Transverse colon (tissue), 4 donors: ENCODE measurements at regions not wholly inside any gene's neighbourhood (a gene's known extent, or its start where the extent isn't known, plus 50 kb on each side); places are given as distances from the start of the nearest gene placed in this dataset.

Source experiments
- DNase-seq: peaks from one replicate; pipeline ENCODE4 v3.0.0-alpha.2; 2019
- H3K27ac ChIP-seq, 4 donors: fragments of 200-600 bp; sonication (generic); 2 replicates each; pipeline ENCODE4 v1.5.1; 2016 to 2018; ENCODE audit warnings: inconsistent platforms in 4 of 4
- H3K27me3 ChIP-seq: fragments of 200-600 bp; sonication (generic); 2 replicates; pipeline ENCODE4 v1.5.1; 2017; ENCODE audit warnings: inconsistent platforms
- H3K36me3 ChIP-seq, 4 donors: fragments of 200-600 bp; sonication (generic); 2 replicates each; pipeline ENCODE4 v1.5.1; 2017 to 2019; ENCODE audit warnings: inconsistent platforms in 4 of 4
- H3K4me1 ChIP-seq, 4 donors: fragments of 200-600 bp; sonication (generic); 2 replicates each; pipeline ENCODE4 v1.5.1; 2017 to 2020; ENCODE audit warnings: inconsistent platforms in 4 of 4
- H3K4me3 ChIP-seq, 4 donors: fragments of 200-600 bp; sonication (generic); 1 replicate in 1 of 4; 2 replicates in 3 of 4; pipeline versions ENCODE4 v1.5.1 to v1.6.1; 2017 to 2019; ENCODE audit warnings: inconsistent platforms in 4 of 4
- H3K9me3 ChIP-seq, 2 donors: fragments of 200-600 bp; sonication (generic); 2 replicates each; pipeline ENCODE4 v1.5.1; 2017 to 2019; ENCODE audit warnings: inconsistent platforms in 2 of 2
- CTCF ChIP-seq, 5 experiments: fragments of 200-600 bp in 3 of 5; fragments of 450-650 bp in 2 of 5; sonication (generic) in 3 of 5; IDR thresholded peaks; 1 replicate in 2 of 5; 2 replicates in 3 of 5; pipeline ENCODE4 v1.5.1; 2016 to 2017; ENCODE audit warnings: antibody characterized with exemption in 5 of 5, inconsistent platforms in 3 of 5, mild to moderate bottlenecking in 2 of 5, moderate library complexity in 1 of 5
- EP300 ChIP-seq: sonication (generic); formaldehyde crosslinking; IDR thresholded peaks from one replicate; pipeline ENCODE4 v1.6.1; 2017; ENCODE audit warnings: antibody characterized with exemption, low read depth
- POLR2A ChIP-seq: fragments of 450-650 bp; IDR thresholded peaks from one replicate; pipeline ENCODE4 v1.6.1; 2016; ENCODE audit warnings: antibody characterized with exemption, mild to moderate bottlenecking, moderate library complexity
- POLR2AphosphoS5 ChIP-seq, 3 donors: sonication (generic); formaldehyde crosslinking; IDR thresholded peaks; one replicate each; pipeline ENCODE4 v1.6.1; 2016; ENCODE audit warnings: antibody characterized with exemption in 3 of 3
- WGBS, 2 donors: methylation state at CpG; one replicate each; pipeline ENCODE4 v1.1.5; 2018; ENCODE audit warnings: low coverage in 1 of 2; 5-methylcytosine and 5-hydroxymethylcytosine counted together
- in situ Hi-C, 4 donors: fragments of 200-750 bp; cut with MboI; loops; one replicate each; pipeline versions ENCODE4 v1.15.0 to v1.15.1; 2017; ENCODE audit warnings: low sequenced_read_pairs in 3 of 4, low pct_ligation_motif_present in 1 of 4, low pct_unique_long_range_greater_than_20kb in 1 of 4
- intact Hi-C: fragments of 100-400 bp; cut with DNase I; formaldehyde crosslinking; loops from one replicate; pipeline ENCODE4 v1.15.1; 2023; ENCODE audit warnings: low total_unique reads

- H3K27me3 ChIP-seq = no peaks in the 10 kb centered on the region
- H3K27ac ChIP-seq = no peak overlapping the region
- H3K4me1 ChIP-seq = no peaks in the 10 kb centered on the region
- intact Hi-C loops (no loop called here), in situ Hi-C loops (no loop called here)
- WGBS, 2 donors = 73 to 81% methylated on average over 4 to 5 of the region's 5 CpGs
- no peaks in the 10 kb centered on the region for H3K9me3 ChIP-seq
- no peaks in the 10 kb centered on the region for H3K36me3 ChIP-seq
- DNase-seq = no peak
- H3K4me3 ChIP-seq = no peak overlapping the region
- TF ChIP-seq CTCF (IDR thresholded peaks at IDR 0.05) (no peak), POLR2AphosphoS5 (IDR thresholded peaks at IDR 0.05) (no peak)
Measured at GRCh38 chr1:38173848-38174247, 127.3 kb upstream of the POU3F1 start.

- no peak for DNase-seq
- H3K4me3 ChIP-seq = no peak overlapping the region
- in situ Hi-C loops (no loop called here), intact Hi-C loops (no loop called here)
- H3K36me3 ChIP-seq = no peaks in the 10 kb centered on the region
- H3K27me3 ChIP-seq = no peaks in the 10 kb centered on the region
- WGBS, 2 donors = 82 to 90% methylated on average over 2 to 6 of the region's 6 CpGs
- no peaks in the 10 kb centered on the region for H3K4me1 ChIP-seq
- H3K27ac ChIP-seq = no peak overlapping the region
- TF ChIP-seq POLR2A (no peak), POLR2AphosphoS5 (IDR thresholded peaks at IDR 0.05) (no peak), CTCF (IDR thresholded peaks at IDR 0.05) (no peak), EP300 (no peak)
- no peaks in the 10 kb centered on the region for H3K9me3 ChIP-seq
Measured at GRCh38 chr1:38173157-38173831, 126.7 kb upstream of the POU3F1 start.

DNA sequence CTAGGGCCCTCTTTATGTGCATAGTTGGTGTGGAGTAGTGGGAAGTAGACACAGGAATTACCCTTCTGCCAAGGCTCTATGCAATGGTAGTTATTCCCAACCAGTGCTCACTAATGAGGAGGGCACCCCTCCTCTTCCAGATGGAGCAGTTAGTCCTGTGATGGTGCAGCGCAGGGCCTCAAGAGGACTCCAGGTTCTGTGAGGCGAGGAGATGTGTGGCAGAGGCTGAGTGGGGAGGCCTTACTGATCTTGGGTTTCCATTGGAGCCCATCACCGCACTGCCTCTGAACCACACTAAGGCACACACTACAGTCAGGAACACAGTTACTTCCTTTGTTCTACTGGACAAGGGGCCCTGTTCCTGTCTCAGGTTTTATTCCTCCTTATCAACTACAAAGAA, 122.5 kb upstream of the POU3F1 start:
- intact Hi-C loops (no loop called here), in situ Hi-C loops (no loop called here)
- WGBS, 2 donors = 85% methylated on average over 3 of the region's 3 CpGs; no CpG with 5 or more reads in 1 of the 2 donors
- H3K36me3 ChIP-seq = no peaks in the 10 kb centered on the region
- H3K9me3 ChIP-seq = no peaks in the 10 kb centered on the region
- no peaks in the 10 kb centered on the region for H3K4me1 ChIP-seq
- no peak for DNase-seq
- TF ChIP-seq POLR2AphosphoS5 (IDR thresholded peaks at IDR 0.05) = no peak
- no peaks in the 10 kb centered on the region for H3K27me3 ChIP-seq
- H3K27ac ChIP-seq = no peak overlapping the region
- no peak overlapping the region for H3K4me3 ChIP-seq

DNA sequence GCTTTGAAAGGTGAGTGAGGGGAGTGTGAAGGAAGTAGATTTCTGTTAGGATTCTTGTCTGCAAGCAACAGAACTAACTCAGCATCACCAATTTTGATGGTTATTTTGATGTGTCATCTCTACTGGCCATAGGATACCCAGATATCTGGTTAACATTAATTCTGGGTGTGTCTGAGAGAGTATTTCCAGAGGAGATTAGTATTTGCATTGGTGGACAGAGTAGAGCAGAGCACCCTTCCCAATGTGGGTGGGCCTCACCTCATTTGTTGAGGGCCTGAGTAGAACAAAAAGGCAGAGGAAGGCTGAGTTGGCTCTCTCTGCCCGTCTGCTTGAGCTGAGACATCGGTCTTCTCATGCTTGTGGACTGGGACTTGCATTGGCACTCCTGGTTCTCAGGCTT, 121.8 kb upstream of the POU3F1 start:
- Histone ChIP-seq H3K4me3 (no peak overlapping the region), H3K27me3 (no peaks in the 10 kb centered on the region), H3K27ac (no peak overlapping the region), H3K36me3 (no peaks in the 10 kb centered on the region), H3K4me1 (no peaks in the 10 kb centered on the region), H3K9me3 (no peaks in the 10 kb centered on the region)
- WGBS, 2 donors = 93% methylated on average over 2 of the region's 2 CpGs; no CpG with 5 or more reads in 1 of the 2 donors
- no peak for DNase-seq
- intact Hi-C loops (no loop called here), in situ Hi-C loops (no loop called here)
- TF ChIP-seq EP300 = no peak

DNA sequence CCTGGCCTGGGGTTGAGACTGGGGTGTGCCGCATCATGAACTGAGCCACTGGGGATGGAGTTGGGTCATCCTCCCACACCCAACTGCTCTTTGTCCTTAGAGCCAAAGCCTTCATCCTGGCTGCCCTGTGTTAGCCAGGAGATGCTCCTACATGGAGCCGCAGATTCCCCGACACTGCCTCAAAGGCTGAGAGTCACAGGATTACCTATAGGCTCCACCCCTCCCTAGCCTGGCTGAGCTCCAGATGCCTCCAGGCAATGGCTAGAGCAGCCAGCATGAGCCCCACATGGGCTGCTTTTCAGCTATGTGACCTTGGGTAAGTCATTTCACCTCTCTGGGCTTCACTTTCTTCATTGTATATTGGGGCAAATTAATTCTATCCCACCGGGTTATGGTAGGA, 119.9 kb upstream of the POU3F1 start:
- TF ChIP-seq CTCF (IDR thresholded peaks at IDR 0.05) (no peak), EP300 (no peak), POLR2AphosphoS5 (IDR thresholded peaks at IDR 0.05) (no peak), POLR2A (no peak)
- Histone ChIP-seq H3K27me3 (no peaks in the 10 kb centered on the region), H3K36me3 (no peaks in the 10 kb centered on the region), H3K4me3 (no peak overlapping the region), H3K27ac (no peak overlapping the region), H3K4me1 (no peaks in the 10 kb centered on the region), H3K9me3 (no peaks in the 10 kb centered on the region)
- DNase-seq = no peak
- in situ Hi-C loops (no loop called here), intact Hi-C loops (no loop called here)
- 80 to 92% methylated on average over 1 to 4 of the region's 4 CpGs for WGBS, 2 donors
